GM18868 (cell line): ENCODE measurements at regions not wholly inside any gene's neighbourhood (a gene's known extent, or its start where the extent isn't known, plus 50 kb on each side); places are given as distances from the start of the nearest gene placed in this dataset.

Experiments
- ATAC-seq: cut with Tn5 transposase; IDR thresholded peaks from one replicate; pipeline ENCODE4 v1.9.1; 2021; ENCODE audit warnings: mild to moderate bottlenecking, moderate library complexity; ENCODE audit not compliant: unreplicated experiment

DNA sequence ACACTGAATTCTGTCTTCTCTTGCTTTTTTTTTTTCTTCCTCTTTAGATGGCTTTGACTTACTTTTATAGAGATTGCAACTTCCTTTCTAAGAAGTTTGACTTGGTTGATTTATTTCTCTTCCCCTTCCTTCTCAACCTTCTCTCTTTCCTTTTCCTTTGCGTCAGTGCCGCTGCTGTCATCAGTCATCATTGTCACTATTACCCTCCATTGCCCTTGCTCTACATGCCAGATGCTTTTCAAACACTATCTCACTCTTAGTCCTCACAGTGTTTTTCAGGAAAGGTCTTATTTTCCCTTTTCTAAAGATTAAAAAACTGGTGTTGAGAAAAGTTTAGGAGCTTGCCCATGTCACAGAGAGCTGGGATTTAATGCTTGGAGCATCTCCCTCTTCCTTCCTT, 74.7 kb upstream of the C11orf87 start:
- no peak for ATAC-seq

DNA sequence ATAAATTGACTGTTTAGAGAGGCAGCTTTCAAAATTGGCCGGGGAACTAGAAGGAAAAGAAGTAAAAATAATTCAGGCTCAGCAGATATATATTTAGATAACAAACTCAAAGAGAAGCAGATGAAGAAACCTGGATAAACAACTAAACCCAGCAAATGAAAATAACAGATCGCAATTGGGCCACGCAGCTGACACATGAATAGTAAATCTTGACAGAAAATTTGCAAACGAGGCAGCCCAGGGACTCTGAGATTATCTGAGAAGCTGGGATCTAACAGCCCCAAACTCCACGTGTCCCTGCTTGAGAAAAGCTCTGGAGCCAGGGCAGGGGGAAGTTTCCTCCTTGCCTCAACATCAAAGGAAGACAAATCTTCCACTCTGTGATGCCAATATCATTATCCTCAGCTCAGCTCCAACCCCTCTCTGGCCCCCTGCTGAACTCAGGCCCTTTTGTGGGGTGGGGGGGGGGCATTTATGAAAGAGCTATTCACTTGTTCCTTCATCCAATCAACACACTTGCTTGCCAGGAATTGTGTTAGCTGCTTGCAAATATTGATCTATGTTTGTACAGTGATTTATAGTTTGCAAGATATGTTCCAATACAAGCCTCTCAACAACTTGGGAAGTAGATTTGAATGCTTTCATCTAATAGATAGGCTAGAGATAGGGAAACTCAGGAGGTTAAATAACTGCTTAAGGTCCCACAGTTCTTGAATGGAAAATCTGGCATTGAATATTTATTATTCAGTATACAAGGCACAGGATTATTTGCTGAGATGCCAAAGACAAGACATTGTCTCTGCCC, 72.5 kb upstream of the C11orf87 start:
- ATAC-seq, result no peak

DNA sequence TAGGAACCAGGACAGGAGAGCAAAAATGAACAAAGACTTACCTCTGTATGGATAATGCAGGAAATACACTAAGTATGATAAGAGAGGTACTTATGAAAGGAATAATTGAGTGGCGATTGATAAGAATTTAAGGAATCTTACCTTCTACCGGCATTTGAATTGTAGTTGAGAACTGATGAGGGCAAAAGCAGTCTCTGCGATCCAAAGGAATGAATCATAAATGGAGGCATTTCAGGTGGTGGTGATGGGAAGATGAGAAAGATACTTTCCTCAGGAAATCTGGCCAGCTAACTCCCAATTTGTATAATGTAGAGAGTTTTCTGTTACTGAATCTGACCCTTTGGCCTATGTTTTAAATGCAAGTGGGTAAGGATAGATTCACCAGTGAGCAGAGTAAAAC, 71.9 kb upstream of the C11orf87 start:
- ATAC-seq, result no peak

DNA sequence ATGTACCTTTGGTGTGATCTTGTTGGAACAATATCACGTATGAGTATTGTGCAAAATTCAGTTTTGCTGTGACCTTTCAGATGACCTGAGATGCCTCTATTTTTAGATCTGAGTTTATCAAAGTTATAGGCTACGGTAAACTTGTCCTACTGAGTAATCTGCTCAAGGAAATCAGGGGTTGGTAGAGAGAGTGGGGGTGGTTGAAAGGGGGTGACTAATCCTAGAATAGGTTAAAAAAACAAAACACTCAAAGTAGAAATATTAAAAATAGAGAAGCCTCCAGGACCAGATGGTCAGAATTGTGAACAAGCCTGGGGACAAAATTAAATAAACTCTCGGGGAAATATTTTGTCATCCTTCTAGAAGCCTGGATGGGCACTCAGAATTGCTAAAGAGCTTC, 59.9 kb upstream of the C11orf87 start:
- ATAC-seq, result no peak

DNA sequence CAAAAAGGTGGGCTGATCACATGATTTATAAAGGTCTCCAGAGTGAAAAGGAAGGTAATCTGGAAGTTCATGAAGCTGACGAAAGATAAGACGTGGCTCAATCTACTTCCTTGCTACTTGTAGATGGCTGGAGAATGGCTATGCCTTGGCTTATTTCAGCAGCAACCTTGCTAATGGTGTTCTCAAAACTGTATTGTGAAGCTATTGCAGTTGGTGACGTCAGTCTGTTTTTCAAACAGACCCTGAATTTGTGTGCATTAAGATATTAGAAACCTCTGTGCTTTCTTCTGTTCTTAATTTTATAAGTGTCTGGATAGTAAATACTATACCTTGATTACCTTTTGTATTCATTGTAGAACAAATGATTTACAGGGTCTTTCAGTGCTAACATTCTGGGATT, 58.3 kb upstream of the C11orf87 start:
- no peak for ATAC-seq

DNA sequence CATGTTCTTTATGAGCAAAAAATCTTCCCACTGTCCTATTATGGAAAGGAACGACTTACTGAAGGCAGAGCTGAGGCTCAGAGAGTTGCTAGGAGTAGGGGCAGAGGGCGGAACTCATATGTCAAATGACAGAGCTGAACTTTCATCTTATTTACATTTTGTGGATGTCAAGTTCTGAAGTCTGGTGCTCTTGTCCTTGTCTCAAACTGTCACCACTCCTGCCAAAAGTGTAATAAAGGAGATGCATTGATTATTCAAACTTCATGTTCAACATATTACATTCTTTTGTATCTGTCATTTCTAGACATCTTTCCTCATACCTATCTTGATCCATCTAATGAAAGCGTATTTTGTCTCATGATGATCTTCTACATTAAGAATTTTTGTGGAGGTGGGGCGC, 57.1 kb upstream of the C11orf87 start:
- ATAC-seq, result no peak

DNA sequence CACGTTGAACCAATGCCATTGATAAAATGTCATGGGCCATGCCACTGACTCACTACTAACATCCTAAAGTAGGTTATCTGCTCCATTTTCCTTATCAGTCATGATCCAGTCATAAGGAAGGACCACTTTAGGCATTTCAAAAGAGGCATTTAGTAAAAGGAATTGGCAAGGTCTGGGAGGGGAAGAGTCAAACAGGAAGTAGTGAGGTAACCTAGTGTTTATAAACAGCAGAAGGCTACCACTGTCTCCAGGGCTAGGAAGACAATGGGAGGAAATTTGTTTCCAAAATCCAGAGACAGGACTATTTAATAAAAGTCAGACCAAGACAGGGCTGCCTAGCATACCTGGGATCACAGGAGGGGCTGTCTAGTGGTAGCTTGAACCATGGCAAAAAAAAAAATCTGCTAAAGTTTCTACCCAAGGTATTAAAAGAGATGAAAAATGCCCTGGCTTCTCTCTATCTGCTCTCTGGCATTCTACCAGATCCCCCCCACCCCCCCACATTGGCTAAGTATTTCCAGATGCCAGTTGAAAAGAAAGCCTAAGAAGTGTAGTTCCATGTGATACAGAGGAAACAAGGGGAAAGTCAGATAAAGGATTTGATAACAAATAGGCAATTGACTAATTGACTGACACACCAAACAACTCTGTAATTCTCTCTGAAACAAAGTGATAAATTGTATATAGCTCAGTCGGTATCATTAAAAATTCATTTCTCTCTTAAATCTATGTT, 50.4 kb upstream of the C11orf87 start:
- ATAC-seq, result no peak
